ENCODE measurements at regions not wholly inside any gene's neighbourhood (a gene's known extent, or its start where the extent isn't known, plus 50 kb on each side); places are given as distances from the start of the nearest gene placed in this dataset.

GRCh38 chr13:97125810-97126738, 96.1 kb upstream of the MBNL2 start:
- intact Hi-C loops (cut with DNase I) = no loop called here
- ATAC-seq = peak; percentile 82
- DNase-seq (ENCODE audit: low spot score) = no peak

DNA sequence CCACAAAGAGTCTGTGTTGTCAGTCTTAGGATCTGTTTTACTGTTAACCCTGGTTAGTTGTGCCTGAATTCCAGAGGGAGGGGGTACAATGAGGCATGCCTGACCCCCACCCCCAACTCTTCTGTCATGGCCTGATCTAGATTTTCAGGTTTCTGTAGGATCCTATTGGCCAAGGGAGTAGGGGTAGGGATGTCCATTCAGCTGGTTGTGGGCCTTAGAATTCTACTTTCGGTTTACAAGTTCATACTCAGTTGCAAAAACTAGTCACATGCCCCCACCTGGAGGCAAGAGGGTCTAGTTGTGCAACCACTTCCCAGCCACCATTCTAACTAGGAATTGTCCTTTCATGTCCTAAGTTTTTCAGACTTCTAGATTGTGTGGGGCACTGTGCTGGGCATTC, 94.3 kb upstream of the MBNL2 start:
- intact Hi-C loops (cut with DNase I) = no loop called here
- no peak for DNase-seq (ENCODE audit: low spot score)
- ATAC-seq = no peak

- no peak for ATAC-seq
- intact Hi-C loops (cut with DNase I) = no loop called here
- no peak for DNase-seq (ENCODE audit: low spot score)
Observed at GRCh38 chr13:97130190-97130589, 91.9 kb upstream of the MBNL2 start.

DNA sequence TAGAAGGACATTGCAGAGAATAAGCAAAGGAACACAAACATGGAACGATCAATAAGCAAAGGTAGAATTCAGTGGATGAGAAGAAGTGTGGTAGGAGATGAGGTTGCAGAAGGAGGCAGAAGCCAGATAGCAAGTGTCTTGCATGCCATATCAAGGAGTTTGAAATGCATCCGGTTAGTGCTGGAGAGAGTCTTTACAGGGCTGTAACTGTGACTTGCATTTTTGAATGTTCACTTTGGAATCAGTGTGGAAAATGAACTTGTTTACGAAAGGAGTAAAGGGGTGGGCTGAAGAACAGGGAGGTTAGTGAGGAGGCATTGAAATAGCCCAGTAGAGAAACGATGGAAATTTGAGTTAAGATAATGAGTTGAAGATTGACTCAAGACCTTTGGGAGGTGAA, 90.7 kb upstream of the MBNL2 start:
- ATAC-seq (no peak), DNase-seq (ENCODE audit: low spot score) (no peak)
- intact Hi-C loops (cut with DNase I) = no loop called here

DNA sequence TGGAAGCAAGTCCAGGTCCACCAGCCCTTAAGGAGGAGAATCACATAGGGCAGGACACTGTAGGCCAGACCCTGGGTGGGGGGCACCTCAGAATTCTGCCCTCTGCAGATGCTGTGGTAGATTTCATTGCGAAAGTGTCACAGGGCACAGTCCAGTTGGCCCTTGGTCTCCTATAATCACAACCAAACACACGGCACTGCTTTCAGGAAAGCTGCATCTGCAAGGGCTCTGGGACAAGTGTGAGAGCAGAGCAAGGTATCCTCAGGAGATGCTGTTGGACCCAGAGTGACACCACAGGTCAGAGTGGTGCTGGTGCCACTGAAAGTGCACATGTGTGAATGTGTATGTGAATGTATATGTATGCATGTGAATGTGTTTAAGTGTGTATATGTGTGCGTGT, 88.6 kb upstream of the MBNL2 start:
- intact Hi-C loops (cut with DNase I) = no loop called here
- no peak for DNase-seq (ENCODE audit: low spot score)
- no peak for ATAC-seq

DNA sequence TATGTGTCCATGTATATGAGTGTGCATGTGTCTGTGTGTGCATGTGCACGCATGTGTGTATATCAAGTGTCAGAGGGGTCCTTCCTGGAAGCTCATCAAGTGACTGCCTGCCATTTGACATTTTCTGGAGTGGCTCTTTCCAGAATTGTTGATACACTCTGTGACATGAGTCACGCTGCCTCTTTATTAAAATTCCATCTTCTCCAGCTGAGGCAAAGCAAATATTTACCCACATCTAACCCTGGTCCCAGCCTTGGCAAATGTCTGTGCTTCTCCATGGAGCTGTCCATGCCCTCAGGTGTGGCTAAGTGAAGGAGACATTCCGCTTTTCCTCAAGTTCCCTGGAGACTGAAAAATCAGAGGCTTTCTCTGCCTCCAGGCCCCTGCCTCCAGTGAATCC, 88.2 kb upstream of the MBNL2 start:
- DNase-seq (ENCODE audit: low spot score) = no peak
- ATAC-seq = no peak
- intact Hi-C loops (cut with DNase I) = no loop called here

DNA sequence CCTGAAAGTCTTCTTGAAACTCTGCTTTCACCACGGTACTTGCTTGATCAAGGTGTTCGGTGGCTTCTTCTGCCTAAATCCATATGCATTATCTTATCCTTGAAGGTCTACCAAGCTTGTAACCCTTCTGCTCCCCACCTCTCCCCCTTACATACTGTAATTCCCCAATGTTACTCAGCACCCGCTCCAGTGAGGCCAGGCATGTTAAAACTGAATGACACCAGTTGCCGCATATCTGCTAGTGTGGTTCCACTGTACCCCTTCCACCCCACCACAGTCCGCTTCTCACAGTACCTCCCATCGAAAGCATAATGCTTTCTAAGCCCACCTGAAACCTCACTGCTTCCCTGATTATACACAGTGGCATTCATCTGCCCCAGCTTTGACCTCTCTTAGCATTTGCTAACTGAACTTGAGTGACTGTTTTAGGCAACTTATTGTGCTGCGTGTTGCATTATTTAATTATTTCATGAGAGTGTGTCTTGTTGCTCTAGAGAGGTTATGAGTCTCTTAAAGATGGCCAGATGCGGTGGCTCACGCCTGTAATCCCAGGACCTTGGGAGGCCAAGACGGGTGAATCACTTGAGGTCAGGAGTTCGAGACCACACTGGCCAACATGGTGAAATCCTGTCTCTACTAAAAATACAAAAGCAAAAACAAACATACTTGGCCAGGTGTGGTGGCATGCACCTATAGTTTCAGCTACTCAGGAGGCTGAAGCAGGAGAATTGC, 87.6 kb upstream of the MBNL2 start:
- ATAC-seq (no peak), DNase-seq (ENCODE audit: low spot score) (no peak)
- intact Hi-C loops (cut with DNase I) = no loop called here

GRCh38 chr13:97135883-97136282, 86.2 kb upstream of the MBNL2 start:
- no peak for DNase-seq (ENCODE audit: low spot score)
- intact Hi-C loops (cut with DNase I) = no loop called here
- ATAC-seq = no peak

- intact Hi-C loops (cut with DNase I) = no loop called here
- ATAC-seq (peak; percentile 46), DNase-seq (ENCODE audit: low spot score) (no peak)
Observed at GRCh38 chr13:97136418-97136817, 85.7 kb upstream of the MBNL2 start.

DNA sequence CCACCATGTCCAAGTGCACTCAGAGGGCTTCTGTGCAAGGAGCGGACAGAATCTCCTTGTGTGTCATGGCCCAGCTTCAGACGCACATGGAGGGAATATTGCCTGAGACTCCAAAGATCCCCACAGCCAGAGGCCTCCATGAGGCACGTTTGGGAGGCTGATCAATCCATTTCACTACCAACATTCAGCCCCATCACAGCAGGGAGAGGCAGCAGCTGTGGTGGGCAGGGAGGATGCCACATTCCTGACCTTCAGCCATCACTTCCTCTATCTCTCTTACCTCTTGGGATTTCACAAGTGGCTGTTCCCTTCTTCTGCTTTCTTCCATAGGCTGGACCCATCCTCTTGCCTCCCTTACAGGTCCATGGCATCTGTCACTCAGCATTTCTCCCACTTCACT, 82.4 kb upstream of the MBNL2 start:
- ATAC-seq (no peak), DNase-seq (ENCODE audit: low spot score) (no peak)
- intact Hi-C loops (cut with DNase I) = no loop called here

GRCh38 chr13:97140131-97140530, 82.0 kb upstream of the MBNL2 start:
- ATAC-seq = no peak
- intact Hi-C loops (cut with DNase I) = no loop called here
- DNase-seq (ENCODE audit: low spot score) = no peak

DNA sequence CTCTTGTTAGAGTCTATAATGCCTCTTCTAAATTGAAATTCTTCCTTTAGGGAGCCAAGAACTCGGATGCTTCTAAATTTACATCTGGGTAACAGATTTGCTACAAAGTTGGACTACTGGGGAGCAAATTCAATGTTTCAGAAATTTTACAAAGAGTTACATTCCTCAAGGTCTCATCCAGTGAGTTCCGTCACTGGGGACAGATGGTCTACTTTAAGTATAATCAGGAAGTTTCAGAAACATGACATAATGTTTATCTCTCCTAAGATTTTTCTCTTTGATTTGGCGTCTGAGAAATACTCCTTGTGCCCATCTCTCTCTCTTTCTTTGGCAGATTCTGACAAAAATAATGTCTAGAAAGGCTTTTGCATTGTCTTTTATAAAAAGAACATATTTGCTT, 81.5 kb upstream of the MBNL2 start:
- intact Hi-C loops (cut with DNase I) = no loop called here
- no peak for ATAC-seq
- no peak for DNase-seq (ENCODE audit: low spot score)

GRCh38 chr13:97141097-97141496, 81.0 kb upstream of the MBNL2 start:
- no peak for DNase-seq (ENCODE audit: low spot score)
- intact Hi-C loops (cut with DNase I) = no loop called here
- ATAC-seq = no peak

DNA sequence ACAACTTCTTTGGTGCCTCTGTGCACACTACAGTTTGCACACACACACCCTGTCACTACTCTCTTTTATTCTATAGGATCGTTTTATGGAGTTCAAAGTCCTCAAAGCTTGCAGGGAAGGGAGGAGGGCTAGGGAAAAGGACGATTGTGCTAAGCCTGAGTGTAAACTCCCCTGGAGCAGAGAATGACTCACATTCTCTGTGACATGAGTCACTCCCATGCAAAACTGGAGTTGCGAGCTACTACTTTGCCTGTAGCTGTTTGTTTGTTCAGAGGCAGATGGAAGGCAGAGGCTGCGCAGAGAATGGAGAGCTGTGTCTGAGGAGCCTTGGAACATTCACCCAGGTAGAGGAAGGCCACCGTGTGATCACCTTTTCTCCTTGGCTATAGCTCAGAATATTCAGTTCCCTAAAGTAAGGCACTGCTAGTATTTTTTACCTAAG, 80.5 kb upstream of the MBNL2 start:
- peak; percentile 89 for ATAC-seq
- no peak for DNase-seq (ENCODE audit: low spot score)
- intact Hi-C loops (cut with DNase I) = no loop called here

- intact Hi-C loops (cut with DNase I) = no loop called here
- DNase-seq (ENCODE audit: low spot score) (no peak), ATAC-seq (peak; percentile 60)
Observed at GRCh38 chr13:97142452-97142851, 79.7 kb upstream of the MBNL2 start.

- DNase-seq (ENCODE audit: low spot score) (no peak), ATAC-seq (no peak)
- intact Hi-C loops (cut with DNase I) = no loop called here
Observed at GRCh38 chr13:97145057-97145456, 77.1 kb upstream of the MBNL2 start.

GRCh38 chr13:97148894-97149293, 73.2 kb upstream of the MBNL2 start:
- ATAC-seq (no peak), DNase-seq (ENCODE audit: low spot score) (no peak)
- intact Hi-C loops (cut with DNase I) = no loop called here

DNA sequence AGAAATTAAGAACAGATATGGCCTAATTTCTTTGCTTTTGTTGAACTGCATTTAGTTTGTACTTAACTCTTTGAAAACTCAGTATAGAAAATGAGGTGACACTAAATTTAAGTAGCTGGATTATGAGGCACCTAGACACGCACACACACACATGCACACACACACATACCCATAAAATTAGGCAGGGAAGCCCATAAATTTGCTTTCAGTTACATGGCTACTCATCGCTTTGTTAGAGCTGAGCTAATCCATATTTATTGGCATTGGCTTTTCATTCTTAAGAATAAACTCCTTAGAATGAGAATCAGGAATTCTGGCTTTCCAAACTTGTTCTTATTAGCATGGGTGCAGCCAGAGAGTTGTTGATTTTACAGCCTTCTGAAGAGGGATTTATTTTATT, 61.7 kb upstream of the MBNL2 start:
- intact Hi-C loops (cut with DNase I) = no loop called here
- no peak for DNase-seq (ENCODE audit: low spot score)
- ATAC-seq = no peak

DNA sequence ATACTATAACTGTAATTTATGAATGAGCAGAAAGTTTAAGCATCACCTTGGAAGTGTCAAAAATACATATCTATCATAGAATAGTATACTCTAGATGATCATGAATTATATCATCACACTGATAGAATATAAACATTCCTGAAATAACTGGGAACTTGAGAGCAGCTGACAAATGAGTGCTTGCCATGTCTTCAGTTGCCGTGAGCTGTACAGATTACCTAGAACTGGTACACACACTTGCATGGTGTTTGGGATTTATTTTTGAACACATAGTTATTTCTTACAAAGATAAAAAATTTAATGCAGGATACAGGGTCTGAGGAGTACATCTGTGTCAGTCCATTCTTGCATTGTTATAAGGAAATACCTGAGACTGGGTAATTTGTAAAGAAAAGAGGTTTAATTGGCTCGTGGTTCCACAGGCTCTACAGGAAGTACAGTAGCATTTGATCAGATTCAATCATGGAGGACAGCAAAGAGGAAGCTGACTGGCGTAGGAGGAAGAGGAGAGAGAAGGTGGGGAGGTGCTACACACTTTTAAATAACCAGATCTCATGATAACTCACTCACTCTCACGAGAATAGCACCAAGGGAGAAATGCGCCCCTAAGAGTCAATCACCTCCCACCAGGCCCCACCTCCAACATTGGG, 60.4 kb upstream of the MBNL2 start:
- no peak for ATAC-seq
- intact Hi-C loops (cut with DNase I) = no loop called here
- DNase-seq (ENCODE audit: low spot score) = no peak

Measured in sciatic nerve (tissue), 2 donors.